Limb (tissue), 2 donors: ENCODE measurements at regions not wholly inside any gene's neighbourhood (a gene's known extent, or its start where the extent isn't known, plus 50 kb on each side); places are given as distances from the start of the nearest gene placed in this dataset.

Source experiments
- DNase-seq, 2 donors: peaks; one replicate each; pipeline ENCODE4 v3.0.0-alpha.2; 2016; ENCODE audit errors: extremely low spot score in 2 of 2

DNA sequence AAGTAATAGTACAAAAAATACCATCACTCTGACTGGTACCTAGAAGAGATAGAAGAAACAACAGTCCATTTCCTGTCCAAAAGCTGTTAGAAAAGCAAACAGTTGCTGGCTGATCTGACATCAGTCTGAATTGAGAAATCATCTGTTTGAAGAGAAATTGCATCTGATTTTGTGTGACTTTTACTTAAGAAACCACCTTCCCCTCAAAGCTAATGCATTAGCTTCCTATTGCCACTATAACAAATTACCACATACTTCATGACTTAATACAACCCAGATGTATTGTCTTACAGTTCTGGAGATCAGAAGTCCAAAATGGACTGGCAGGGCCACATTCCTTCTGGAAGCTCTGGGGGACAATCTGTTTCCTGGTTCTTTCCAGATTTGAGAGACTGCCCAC lies 385.9 kb upstream of the TLE4 start:
- no peak for DNase-seq

DNA sequence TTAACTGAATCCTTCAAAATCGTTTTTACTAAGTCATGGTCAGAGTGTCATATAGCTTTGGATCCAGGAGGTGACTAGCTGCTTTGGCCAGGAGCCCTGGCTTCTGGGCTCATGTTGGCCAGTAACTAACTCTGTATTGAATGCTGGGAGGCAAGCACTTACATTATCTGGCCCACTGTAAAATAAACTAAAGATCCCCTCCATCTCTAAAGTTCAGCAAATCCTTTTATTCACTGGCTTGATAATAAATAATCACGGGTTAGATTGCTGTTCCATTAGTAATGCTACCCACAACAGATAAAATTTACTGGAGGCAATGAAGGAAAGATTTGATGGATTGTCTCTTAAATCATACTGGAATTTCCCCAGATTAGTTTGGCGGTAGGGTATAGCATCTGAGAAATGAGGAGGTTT lies 382.2 kb upstream of the TLE4 start:
- DNase-seq: no peak

GRCh38 chr9:79193001-79193400 lies 378.8 kb upstream of the TLE4 start:
- DNase-seq: no peak

DNA sequence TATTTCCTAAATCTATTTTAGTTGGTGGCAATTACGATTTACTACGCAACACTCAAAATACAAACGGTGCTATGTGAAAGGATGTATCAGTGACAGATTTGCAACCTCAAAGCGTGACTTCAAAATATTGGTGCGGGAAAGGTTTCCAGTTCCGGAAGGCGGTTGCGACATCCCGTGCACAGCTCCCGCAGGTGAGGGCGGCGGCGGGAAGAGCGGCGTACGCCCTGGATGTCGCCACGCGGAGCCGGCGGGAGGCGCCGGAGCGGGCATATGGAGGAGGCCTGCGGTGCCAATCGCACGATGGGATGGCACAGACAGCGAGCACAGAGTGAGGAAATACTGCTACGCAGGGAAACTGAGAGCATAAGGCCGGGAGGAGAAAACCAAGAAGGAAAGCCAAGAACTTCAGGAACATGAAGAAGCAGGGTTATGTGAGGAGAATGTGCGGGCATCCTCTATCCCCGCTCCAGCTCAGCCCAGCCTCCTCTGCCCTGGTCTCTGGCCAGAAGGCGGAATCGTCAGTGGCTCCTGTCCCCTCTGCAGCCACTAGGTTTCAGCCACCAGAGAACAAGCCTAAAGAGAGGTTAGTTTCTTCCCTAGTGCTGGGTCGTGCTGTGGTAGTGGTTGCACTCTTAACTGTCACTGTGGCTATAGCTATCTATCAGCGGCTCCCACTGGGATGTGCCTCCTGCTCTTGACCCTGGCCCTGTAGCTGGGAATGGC lies 378.1 kb upstream of the TLE4 start:
- DNase-seq: no peak

DNA sequence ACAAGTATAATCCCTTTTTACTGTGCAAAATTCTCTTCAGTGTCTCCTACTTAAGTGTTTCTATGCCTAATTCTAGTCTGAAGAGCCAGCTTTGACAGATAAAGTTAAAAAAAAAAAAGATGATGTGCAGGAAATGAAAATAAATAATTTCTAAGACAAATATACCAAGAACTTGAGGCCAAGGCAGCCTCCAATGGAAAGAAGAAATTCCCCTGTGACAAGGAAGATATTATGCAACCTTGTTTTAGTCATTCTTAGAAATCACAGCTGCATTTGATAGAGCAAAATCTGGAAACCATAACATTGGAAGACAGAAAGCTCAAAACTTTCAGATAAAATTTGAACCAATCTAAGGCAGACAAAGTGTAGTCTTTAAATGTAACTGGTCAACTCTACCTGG lies 375.9 kb upstream of the TLE4 start:
- peak in 1 of 2 donors; percentile 13 for DNase-seq

DNA sequence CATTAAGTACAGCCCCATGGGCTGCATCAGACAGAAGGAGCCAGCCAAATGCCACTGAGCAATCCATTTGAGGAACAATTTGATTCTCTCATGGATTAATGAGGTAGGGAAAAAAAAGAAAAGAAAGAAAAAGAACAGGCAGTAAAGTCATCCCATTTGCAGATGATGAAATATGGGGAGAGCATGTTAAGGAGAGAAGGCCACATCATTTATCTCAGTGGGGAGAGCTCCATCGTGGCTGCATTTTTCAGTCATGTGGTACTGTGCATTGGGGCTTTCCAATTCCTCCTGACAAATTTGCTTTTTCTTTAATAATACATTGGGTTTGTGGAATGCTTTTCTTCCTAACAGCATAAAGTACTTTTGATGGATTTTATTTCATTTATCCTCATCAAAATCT lies 375.2 kb upstream of the TLE4 start:
- no peak for DNase-seq

DNA sequence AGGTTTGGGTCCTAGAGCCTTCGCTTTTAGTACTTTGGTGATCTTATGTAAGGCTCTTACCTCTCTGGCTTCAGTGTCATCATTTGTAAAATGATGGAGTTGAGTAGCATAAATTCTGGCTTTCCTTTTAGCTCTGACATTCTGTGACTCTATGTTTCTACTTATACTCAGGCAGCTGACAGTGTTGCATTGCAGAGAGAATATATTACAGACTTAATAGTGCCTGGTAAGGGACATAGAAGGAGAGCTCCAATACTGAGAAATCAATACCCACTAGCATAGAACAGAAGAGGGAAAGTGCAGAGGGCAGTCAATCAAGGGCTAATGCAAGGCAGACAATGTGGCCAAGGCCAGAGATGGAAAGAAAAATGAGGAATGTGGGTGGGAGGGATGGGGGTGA lies 371.4 kb upstream of the TLE4 start:
- no peak for DNase-seq

- no peak for DNase-seq
Observed at GRCh38 chr9:79201636-79202035, 370.1 kb upstream of the TLE4 start.

GRCh38 chr9:79208791-79209396 lies 362.9 kb upstream of the TLE4 start:
- no peak for DNase-seq

DNA sequence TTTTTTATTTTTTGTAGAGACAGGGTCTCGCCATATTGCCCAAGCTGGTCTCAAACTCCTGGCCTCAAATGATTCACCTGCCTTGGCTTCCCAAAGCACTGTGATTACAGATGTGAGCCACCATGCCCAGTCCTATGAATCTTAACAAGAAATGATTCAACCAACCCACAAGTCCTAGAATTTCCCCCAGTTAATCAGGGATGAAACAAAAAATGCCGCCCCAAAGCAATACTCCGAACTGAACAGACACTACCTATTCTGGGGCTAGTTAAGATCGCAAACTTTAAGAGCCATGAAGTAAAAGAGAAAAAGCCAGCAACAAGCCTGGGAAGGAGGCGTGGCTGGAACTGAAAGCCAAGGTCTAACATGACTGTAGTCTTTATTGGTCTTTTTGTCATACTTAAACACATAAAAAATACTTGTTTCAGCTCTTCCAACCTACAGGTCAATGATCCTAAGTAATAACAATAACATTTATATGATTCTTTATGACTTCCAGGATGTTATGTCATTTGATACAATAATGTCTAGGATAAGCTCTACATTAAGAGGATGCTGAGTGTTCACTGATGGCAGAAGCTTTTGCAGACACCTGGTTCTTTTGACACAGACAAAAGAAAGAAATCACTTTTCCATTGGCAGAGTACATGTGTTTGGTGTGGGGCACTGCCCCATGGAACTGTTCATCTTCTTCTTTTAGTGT lies 361.1 kb upstream of the TLE4 start:
- no peak for DNase-seq

- DNase-seq: no peak
Observed at GRCh38 chr9:79213417-79214125, 358.2 kb upstream of the TLE4 start.

DNA sequence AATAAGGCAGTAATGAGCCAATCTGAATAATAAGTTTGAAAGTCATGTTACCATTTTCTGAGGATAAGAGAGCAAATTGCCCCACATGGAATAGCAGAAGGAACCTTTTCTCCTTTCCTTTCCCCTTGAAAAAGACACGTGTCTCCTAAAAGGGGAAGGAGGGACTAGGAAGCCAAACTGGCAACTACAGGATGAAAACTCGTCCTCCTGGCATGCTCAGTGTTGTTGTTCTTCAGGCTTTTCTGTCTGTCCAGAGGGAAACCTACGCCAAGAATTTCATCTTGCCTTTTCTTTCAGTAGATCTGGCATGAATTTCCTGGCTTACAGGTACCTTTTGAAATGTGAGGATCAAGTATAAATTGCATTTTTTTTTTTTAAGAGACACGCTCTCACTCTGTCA lies 355.9 kb upstream of the TLE4 start:
- DNase-seq: no peak

GRCh38 chr9:79220251-79220650 lies 351.5 kb upstream of the TLE4 start:
- no peak for DNase-seq

- no peak for DNase-seq
Observed at GRCh38 chr9:79220666-79221065, 351.1 kb upstream of the TLE4 start.

- DNase-seq: no peak
Observed at GRCh38 chr9:79221084-79221483, 350.7 kb upstream of the TLE4 start.

DNA sequence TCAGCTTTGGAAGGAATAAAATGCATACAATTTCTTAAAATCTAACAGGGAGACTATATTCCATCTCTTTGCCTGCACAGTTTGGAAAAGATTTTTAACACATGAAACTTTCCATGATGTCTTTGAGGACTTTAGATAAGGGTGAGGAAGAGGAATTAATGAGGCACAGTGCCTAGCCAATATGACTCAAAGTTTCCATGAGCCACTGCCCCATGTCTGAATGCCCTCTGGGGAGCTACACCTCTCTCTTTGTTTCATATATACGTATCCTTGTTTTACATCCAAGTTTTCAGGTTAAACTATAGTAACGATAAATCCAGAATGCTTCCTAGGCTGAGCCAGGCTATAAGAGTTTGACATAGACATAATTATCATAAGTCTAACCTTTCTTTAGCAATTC lies 349.3 kb upstream of the TLE4 start:
- DNase-seq: no peak

DNA sequence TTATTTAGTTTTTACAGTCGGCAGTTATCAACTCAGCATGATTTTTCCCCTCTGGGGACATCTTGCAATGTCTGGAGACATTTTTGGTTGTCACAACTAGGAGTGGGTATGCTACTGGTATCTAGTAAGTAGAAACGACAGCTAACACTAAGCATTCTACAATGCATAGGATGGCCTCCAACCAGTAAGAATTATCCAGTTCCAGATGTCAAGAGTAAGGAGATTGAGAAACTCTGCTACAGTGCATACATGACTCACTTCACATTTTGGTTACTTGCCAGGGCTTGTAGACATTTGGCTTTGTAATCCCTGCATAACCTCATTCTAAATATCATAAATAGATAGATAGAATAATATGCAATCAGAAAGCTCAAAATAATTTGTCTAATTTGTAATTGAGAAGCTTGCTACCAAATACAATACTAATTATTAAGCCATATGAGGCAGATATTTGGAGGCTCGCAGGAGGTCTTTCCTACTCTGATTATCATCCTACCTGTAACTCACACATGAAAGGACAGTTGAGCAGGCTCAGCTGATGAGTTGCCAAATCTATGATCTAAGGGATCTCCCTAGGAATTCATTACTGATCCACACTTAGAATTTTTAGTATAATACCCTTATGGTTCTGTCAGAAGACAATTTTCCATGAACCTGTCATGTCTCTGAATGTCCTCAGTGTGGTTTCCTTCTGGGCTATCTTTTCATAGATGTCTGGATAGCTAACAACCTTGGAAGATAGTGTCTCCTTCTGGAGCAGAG lies 346.9 kb upstream of the TLE4 start:
- DNase-seq: no peak

- DNase-seq: no peak
Observed at GRCh38 chr9:79233542-79233941, 338.2 kb upstream of the TLE4 start.

- DNase-seq: no peak
Observed at GRCh38 chr9:79236466-79236865, 335.3 kb upstream of the TLE4 start.

GRCh38 chr9:79237861-79238260 lies 333.9 kb upstream of the TLE4 start:
- no peak for DNase-seq

DNA sequence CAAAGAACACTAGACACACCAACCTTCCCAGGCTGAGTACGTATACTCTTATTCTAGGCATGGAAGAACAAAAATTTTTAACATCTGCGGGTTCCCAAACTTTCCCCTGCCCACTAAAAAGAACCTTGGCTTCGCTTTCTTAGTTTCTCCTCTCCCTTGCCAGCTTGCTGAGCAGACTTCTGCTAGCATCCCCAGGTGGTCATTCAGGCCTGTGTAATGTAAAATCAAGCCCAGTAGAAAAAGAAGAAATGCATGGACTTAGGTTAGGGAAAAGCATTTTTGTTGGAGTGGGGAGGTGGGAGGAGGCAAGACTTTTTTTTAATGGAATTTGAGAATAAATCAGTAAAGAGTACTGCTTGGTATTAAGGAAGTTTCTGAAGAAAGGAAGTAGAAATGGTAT lies 331.0 kb upstream of the TLE4 start:
- no peak for DNase-seq

GRCh38 chr9:79242489-79242888 lies 329.3 kb upstream of the TLE4 start:
- DNase-seq: no peak
